Left colon (tissue), 2 donors: ENCODE measurements at regions not wholly inside any gene's neighbourhood (a gene's known extent, or its start where the extent isn't known, plus 50 kb on each side); places are given as distances from the start of the nearest gene placed in this dataset.
"Not testable (repeated sequence)": the region's sequence is repeated elsewhere in the genome, so short reads cannot be mapped to it uniquely, and the experiment has no call there.

Experiments
- ATAC-seq: fragments of 200-7000 bp; cut with Tn5 transposase; one replicate; pipeline ENCODE4 v1.9.1; 2020; ENCODE audit warnings: mild to moderate bottlenecking, moderate library complexity
- DNase-seq, 2 donors: peaks; one replicate each; pipeline ENCODE4 v3.0.0-alpha.2; 2020
- intact Hi-C, 2 donors: fragments of 100-400 bp; cut with DNase I in 1 of 2; cut with micrococcal nuclease in 1 of 2; formaldehyde crosslinking; loops; one replicate each; pipeline versions ENCODE4 v1.11.2 to v1.14.0; 2022; cut with DNase I, micrococcal nuclease
- donor health status: DM: no; HTN: no; CAD: no.
- donor health status: DM: yes; HTN: yes; CAD: no.

DNA sequence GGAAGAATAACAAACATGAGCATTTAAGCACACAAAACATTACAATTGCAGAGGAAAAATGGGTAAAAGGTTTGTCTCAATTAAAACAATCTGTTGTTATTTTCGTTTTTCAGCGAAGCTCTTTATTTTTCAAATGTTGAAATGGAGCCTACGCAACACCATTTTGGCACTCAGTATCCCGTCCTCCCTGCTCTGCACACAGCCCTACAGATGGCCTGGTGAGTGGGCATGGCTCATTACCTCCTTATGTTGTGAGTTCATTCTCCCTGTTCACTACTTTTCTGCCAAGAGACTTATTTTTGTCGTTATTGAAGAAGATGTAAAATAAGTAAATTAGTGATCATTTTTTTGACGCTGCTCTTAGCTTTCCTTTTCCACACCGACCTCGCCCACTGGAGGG, 167.8 kb upstream of the CXCL12 start:
- ATAC-seq (no peak), DNase-seq (no peak)
- intact Hi-C loops, result no loop called here

DNA sequence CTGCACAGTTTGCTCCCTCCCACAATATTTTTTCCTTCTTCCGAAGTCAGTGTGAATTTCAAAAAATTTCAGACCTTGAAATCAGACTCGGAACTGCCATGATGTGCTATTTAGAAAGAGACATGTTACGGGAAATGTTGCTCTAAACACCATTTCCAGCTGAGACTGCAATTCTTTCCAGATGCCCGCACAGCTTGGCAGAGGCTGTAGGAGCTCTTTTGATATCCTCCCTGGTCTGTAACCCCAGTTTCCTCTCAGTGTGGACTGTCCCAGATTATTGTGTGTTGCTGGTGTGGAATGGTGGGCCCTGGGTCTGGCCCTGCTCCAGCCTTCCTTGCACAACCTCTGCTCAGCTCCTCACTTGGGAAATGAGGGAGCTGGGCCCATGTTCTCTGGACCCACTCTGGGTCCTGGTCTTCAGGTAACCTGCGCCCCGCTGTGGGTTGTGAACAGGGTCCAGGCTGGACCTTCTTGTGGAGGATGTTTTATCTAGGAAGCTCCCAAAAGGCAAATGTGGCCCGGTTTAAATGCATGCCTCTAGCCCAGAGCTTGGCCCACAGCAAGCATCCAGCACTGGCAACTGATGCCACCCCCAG, 172.8 kb upstream of the CXCL12 start:
- ATAC-seq (no peak), DNase-seq (no peak)
- intact Hi-C loops, result no loop called here

DNA sequence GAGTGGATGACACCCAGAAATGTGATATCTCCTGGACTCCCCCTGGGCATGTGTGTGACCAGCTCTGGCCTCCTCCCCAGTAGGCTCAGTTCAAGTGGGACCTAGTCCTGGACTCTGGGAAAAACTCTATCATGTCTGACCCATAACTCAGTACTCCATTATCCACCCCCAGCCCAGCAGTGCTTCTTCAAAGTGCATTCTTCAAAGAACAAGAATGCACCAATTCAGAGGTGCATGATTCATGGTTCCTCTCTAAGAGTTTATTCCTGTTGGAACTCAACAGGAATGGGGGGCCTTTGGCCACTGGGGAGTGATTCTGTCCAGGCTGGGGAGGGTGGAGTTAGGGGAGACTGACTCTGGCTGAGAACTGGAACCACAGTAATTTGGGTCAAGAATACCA, 173.6 kb upstream of the CXCL12 start:
- DNase-seq (no peak), ATAC-seq (no peak)
- intact Hi-C loops, result no loop called here

DNA sequence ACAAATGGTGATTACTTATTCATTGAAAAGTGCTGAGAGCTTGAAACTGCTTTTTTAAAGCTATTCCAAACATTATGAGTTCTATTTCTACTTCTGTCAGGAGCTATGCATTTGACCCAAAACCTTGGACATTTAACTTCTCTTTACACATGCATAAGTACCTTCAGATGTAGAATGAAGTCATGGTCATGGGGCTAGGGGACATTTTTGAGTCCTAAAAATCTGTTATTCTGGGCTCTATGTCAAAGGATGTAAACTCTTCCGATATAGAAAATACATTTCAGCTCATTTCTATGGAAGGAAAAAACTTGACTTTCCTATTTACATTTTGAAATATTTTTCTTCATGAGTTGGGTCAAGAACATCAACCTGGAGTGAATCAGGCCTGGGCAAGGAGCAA, 179.5 kb upstream of the CXCL12 start:
- intact Hi-C loops, result no loop called here
- ATAC-seq, result no peak

GRCh38 chr10:44564790-44565189, 179.9 kb upstream of the CXCL12 start:
- ATAC-seq (no peak), DNase-seq (no peak)
- intact Hi-C loops, result no loop called here

More for the DNA sequence above, 179.5 kb upstream of the CXCL12 start:
- DNase-seq, result no peak

DNA sequence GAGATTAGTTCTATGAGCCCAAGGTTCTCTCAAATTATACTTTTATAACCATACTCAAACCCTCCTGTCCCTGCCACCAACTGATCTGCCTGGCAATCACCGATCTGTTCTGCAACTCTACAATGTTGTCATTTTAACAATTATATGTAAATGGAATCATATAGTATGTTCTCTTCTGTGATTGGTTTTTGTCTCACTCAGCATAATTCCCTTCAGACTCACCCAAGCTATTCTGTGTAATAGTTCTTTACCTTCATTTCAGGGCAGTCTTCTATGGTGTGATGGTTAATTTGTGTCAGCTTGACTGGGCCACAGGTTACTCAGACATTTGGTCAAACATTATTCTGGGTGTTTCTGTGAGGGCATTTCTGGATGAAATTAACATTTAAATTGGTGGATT, 181.9 kb upstream of the CXCL12 start:
- ATAC-seq, result no peak
- DNase-seq, result no peak
- intact Hi-C loops, result no loop called here

DNA sequence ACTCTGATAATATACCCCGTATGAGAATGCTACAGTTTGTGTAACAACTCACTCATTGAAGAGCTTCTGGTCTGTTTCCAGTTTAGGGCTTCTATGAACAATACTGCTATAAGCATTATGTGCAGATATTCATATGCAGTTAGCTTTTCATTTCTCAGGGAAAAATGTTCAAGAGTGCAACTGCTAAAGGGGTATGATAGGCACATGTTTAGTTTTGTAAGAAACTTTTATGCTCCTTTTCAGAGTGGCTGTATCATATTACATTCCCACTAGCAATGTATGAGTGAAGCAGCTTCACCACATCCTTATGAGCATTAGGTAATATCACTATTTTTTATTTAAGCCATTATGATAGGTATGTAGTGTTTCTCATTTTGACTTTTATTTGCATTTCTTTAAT, 182.6 kb upstream of the CXCL12 start:
- no peak for DNase-seq
- ATAC-seq, result no peak
- intact Hi-C loops, result no loop called here

DNA sequence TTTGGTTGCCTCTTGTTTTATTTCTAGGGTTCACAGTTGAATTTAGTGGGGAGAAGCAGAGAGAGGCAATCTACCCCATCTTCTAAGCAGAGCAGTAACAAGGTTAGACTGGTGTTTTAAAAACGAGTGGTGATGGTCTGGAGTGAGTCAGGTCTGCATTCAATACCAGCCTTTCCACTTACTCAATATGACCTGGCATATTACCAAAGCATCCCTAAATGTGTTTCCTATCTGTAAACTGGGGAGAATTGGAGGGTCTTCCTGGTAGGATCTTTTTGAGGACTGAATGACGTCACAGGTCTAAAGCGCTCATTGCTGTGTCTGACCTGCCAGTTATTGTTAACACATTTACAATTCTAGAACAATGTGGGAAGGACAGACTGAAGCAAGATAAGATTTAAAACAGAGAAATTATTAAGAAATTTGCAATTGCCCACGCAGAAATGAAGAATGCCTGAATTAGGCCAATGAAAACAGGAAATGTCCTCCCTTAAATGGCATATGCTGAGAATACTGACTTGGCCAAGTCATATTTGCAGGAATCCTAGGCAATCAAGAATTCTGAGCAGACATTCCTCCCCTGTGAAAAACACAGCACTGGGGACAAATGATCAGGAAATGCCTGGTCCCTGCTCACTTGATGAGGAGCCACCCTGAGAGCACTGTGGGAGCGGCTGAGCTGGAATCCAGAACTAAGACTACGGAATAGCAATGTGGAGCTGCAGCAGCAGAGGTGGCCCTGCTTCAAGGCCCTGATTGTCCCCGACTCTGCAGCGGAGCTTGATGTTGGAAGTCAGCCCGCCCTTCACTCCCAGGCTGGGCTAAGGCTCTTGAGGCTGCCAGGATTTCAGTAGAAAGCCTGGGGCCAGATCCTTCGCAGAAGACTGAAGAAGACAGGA, 184.5 kb upstream of the CXCL12 start:
- no peak for DNase-seq
- no peak for ATAC-seq
- intact Hi-C loops, result no loop called here

DNA sequence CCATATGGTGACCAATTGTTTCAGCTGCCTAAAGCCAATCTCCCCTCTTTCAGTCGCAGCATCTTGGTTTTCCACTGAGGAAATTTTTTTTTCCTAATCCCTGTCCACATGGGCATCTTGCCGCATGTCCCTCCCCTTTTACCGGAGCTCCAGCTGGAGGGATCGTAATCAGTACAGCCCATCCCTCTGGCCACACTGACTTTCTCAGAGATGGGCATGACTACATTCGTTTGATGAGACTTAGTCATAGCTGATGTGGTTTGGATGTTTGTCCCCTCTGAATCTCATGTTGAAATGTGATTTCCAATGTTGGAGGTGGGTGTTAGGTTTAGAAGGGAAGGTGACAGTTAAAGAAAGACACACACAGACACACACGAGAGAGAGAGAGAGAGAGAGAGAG, 186.8 kb upstream of the CXCL12 start:
- ATAC-seq (no peak), DNase-seq (no peak)
- intact Hi-C loops, result no loop called here

DNA sequence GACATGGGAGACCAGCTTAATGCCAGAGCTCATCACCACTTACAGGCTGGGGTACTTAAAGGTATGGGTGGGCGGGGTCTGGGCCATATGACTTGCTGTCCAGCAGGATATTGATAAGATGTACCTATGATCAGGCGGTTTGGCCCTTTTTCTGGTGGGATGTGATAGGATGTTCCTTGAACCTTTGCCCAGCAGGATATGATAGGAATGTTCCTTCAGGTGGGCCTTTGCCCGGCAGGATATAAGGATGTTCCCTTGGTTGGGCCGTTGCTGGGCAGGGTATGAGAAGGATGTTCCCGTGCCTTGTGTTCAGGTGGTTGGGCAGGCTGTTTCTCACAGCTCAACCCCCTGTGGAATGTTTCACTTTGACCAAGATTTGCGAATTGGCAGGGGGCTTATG, 187.2 kb upstream of the CXCL12 start:
- ATAC-seq (no peak), DNase-seq (no peak)
- intact Hi-C loops, result no loop called here

GRCh38 chr10:44573821-44574220, 188.9 kb upstream of the CXCL12 start:
- no peak for ATAC-seq
- intact Hi-C loops, result no loop called here
- no peak for DNase-seq

- intact Hi-C loops, result no loop called here
- ATAC-seq, result no peak
- DNase-seq, result no peak
These were observed 189.9 kb upstream of the CXCL12 start for GRCh38 chr10:44574596-44575480.

GRCh38 chr10:44575601-44576380, 190.9 kb upstream of the CXCL12 start:
- DNase-seq (no peak), ATAC-seq (no peak)
- intact Hi-C loops, result no loop called here

- ATAC-seq (no peak), DNase-seq (no peak)
- intact Hi-C loops, result no loop called here
These were observed 191.8 kb upstream of the CXCL12 start for GRCh38 chr10:44576702-44577191.

GRCh38 chr10:44577533-44577932, 192.6 kb upstream of the CXCL12 start:
- intact Hi-C loops, result no loop called here
- no peak for ATAC-seq
- no peak for DNase-seq

DNA sequence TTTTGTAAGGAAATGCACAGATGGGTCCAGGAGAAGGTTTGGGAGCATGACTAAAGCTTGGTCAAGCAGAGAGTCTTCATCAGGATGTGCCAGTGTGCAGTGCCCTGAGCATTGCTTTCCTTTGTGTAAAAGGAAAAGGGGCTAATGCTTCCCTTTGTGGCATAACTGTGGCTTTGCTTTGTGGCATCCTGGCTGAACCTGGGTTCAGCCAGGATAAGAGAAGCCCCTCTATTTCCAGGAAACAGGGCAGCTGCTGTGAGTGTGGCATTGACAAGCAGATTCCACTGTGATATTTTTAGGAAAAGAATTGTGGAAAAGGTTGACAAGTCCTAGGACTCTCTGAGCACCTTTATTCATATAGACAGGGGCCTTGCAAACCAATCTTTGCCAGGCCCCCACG, 193.4 kb upstream of the CXCL12 start:
- intact Hi-C loops, result no loop called here
- no peak for DNase-seq
- ATAC-seq, result no peak

- intact Hi-C loops, DNase-seq, ATAC-seq: not testable (repeated sequence)
These were observed 194.1 kb upstream of the CXCL12 start for GRCh38 chr10:44578963-44579362.

DNA sequence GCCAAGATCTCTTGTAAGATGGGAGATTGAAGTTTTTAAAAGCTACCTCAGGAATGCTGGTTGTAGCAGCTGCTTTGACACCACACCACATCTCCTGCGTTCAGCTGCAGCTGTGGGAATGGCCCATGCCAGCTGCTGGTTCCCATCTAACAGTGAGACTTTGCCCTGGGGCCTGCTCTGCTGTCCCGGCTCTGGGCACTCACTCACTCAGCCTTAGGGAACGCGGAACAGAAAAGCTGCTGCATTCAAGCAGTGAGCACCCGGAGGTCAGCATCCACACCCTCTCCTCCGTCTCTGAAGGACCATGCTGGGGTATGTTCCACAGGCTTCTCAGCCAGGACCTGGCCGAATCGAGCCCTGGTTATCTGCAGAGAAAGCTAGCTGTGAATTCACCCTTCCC, 197.1 kb upstream of the CXCL12 start:
- intact Hi-C loops, result no loop called here
- no peak for DNase-seq

More for the DNA sequence above, 197.1 kb upstream of the CXCL12 start:
- no peak for ATAC-seq
